GM19438 (cell line): ENCODE measurements at regions not wholly inside any gene's neighbourhood (a gene's known extent, or its start where the extent isn't known, plus 50 kb on each side); places are given as distances from the start of the nearest gene placed in this dataset.

Experiments
- ATAC-seq: cut with Tn5 transposase; IDR thresholded peaks from one replicate; pipeline ENCODE4 v1.9.1; 2021; ENCODE audit warnings: low read depth; ENCODE audit not compliant: unreplicated experiment

- ATAC-seq = no peak
Observed at GRCh38 chr2:217749008-217749407, 253.8 kb downstream of the TNS1 start.

- ATAC-seq = no peak
Observed at GRCh38 chr2:217746808-217747207, 256.0 kb downstream of the TNS1 start.

- ATAC-seq = no peak
Observed at GRCh38 chr2:217743966-217744761, 258.6 kb downstream of the TNS1 start.

GRCh38 chr2:217743407-217743806 is 259.4 kb downstream of the TNS1 start:
- ATAC-seq = no peak

- ATAC-seq = no peak
Observed at GRCh38 chr2:217742841-217743240, 260.0 kb downstream of the TNS1 start.

GRCh38 chr2:217742276-217742675 is 260.5 kb downstream of the TNS1 start:
- ATAC-seq = no peak

- no peak for ATAC-seq
Observed at GRCh38 chr2:217741381-217741955, 261.3 kb downstream of the TNS1 start.

GRCh38 chr2:217740756-217741155 is 262.0 kb downstream of the TNS1 start:
- ATAC-seq = no peak

GRCh38 chr2:217740178-217740577 is 262.6 kb downstream of the TNS1 start:
- no peak for ATAC-seq

GRCh38 chr2:217739741-217740140 is 263.1 kb downstream of the TNS1 start:
- ATAC-seq = no peak

GRCh38 chr2:217738061-217738460 is 264.7 kb downstream of the TNS1 start:
- no peak for ATAC-seq

- no peak for ATAC-seq
Observed at GRCh38 chr2:217736776-217737550, 265.8 kb downstream of the TNS1 start.

- no peak for ATAC-seq
Observed at GRCh38 chr2:217735899-217736298, 266.9 kb downstream of the TNS1 start.

GRCh38 chr2:217735034-217735433 is 267.8 kb downstream of the TNS1 start:
- no peak for ATAC-seq

- ATAC-seq = no peak
Observed at GRCh38 chr2:217733461-217733860, 269.3 kb downstream of the TNS1 start.

GRCh38 chr2:217732992-217733391 is 269.8 kb downstream of the TNS1 start:
- no peak for ATAC-seq

GRCh38 chr2:217731805-217732204 is 271.0 kb downstream of the TNS1 start:
- no peak for ATAC-seq

GRCh38 chr2:217729421-217730053 is 273.3 kb downstream of the TNS1 start:
- no peak for ATAC-seq

- no peak for ATAC-seq
Observed at GRCh38 chr2:217727801-217728200, 275.0 kb downstream of the TNS1 start.

GRCh38 chr2:217725409-217725808 is 277.4 kb downstream of the TNS1 start:
- ATAC-seq = no peak

GRCh38 chr2:217724471-217724870 is 278.3 kb downstream of the TNS1 start:
- ATAC-seq = no peak
